CD4-positive, alpha-beta T cell treated with Interleukin-17A for 4 hours (primary cell): ENCODE measurements at regions not wholly inside any gene's neighbourhood (a gene's known extent, or its start where the extent isn't known, plus 50 kb on each side); places are given as distances from the start of the nearest gene placed in this dataset.
A peak's percentile ranks its signal among the peaks of the same experiment; 100 is the strongest.

ENCODE experiments used
- DNase-seq: peaks from one replicate; pipeline ENCODE4 v3.0.0-alpha.2; 2020; ENCODE audit warnings: mixed read lengths

- DNase-seq = peak; percentile 41
These were observed 218.8 kb upstream of the BMP4 start for GRCh38 chr14:54175298-54175942.

- DNase-seq = no peak
These were observed 219.8 kb upstream of the CDKN3 start for GRCh38 chr14:54177019-54177418.

- DNase-seq = no peak
These were observed 218.9 kb upstream of the CDKN3 start for GRCh38 chr14:54177641-54178621.

- DNase-seq = no peak
These were observed 214.3 kb upstream of the CDKN3 start for GRCh38 chr14:54182419-54183045.

GRCh38 chr14:54186821-54187763, 209.7 kb upstream of the CDKN3 start:
- DNase-seq = no peak

- no peak for DNase-seq
These were observed 208.6 kb upstream of the CDKN3 start for GRCh38 chr14:54188064-54188666.

GRCh38 chr14:54189333-54189732, 207.5 kb upstream of the CDKN3 start:
- DNase-seq = no peak

- no peak for DNase-seq
These were observed 207.0 kb upstream of the CDKN3 start for GRCh38 chr14:54189748-54190354.

- DNase-seq = no peak
These were observed 205.0 kb upstream of the CDKN3 start for GRCh38 chr14:54191846-54192245.

GRCh38 chr14:54192610-54193009, 204.2 kb upstream of the CDKN3 start:
- DNase-seq = no peak

- DNase-seq = no peak
These were observed 202.9 kb upstream of the CDKN3 start for GRCh38 chr14:54193871-54194270.

- no peak for DNase-seq
These were observed 202.3 kb upstream of the CDKN3 start for GRCh38 chr14:54194501-54194900.

- DNase-seq = no peak
These were observed 199.4 kb upstream of the CDKN3 start for GRCh38 chr14:54197369-54197768.

GRCh38 chr14:54200726-54201125, 196.1 kb upstream of the CDKN3 start:
- no peak for DNase-seq

GRCh38 chr14:54202288-54202687, 194.5 kb upstream of the CDKN3 start:
- no peak for DNase-seq

- DNase-seq = no peak
These were observed 190.3 kb upstream of the CDKN3 start for GRCh38 chr14:54206516-54206915.

- DNase-seq = no peak
These were observed 189.7 kb upstream of the CDKN3 start for GRCh38 chr14:54207075-54207474.

- no peak for DNase-seq
These were observed 189.0 kb upstream of the CDKN3 start for GRCh38 chr14:54207476-54208462.

GRCh38 chr14:54208751-54209150, 188.1 kb upstream of the CDKN3 start:
- DNase-seq = no peak

- DNase-seq = no peak
These were observed 187.1 kb upstream of the CDKN3 start for GRCh38 chr14:54209511-54210250.
